Neuronal stem cell (in vitro differentiated cells): ENCODE measurements at regions not wholly inside any gene's neighbourhood (a gene's known extent, or its start where the extent isn't known, plus 50 kb on each side); places are given as distances from the start of the nearest gene placed in this dataset.

ENCODE experiments used
- DNase-seq: peaks from one replicate; pipeline ENCODE4 v3.0.0-alpha.2; 2013; ENCODE audit warnings: low spot score
- H2AFZ ChIP-seq: one replicate; pipeline ENCODE4 v1.6.1; 2013; ENCODE audit warnings: mild to moderate bottlenecking, low read length, inconsistent platforms
- H2AK5ac ChIP-seq: 2 replicates; pipeline ENCODE4 v1.6.1; 2013; ENCODE audit warnings: low read depth, mild to moderate bottlenecking, inconsistent platforms, low read length, moderate library complexity, mixed read lengths
- H2BK120ac ChIP-seq: 2 replicates; pipeline ENCODE4 v1.6.1; 2013; ENCODE audit warnings: low read depth, mild to moderate bottlenecking, inconsistent platforms, low read length, moderate library complexity, mixed read lengths
- H2BK12ac ChIP-seq: one replicate; pipeline ENCODE4 v1.6.1; 2013; ENCODE audit warnings: low read length, inconsistent platforms
- H2BK15ac ChIP-seq: 2 replicates; pipeline ENCODE4 v1.6.1; 2013; ENCODE audit warnings: mild to moderate bottlenecking, low read length, inconsistent platforms, mixed read lengths
- H2BK5ac ChIP-seq: one replicate; pipeline ENCODE4 v1.6.1; 2013; ENCODE audit warnings: inconsistent platforms, mild to moderate bottlenecking, low read length, moderate library complexity
- H3K14ac ChIP-seq: one replicate; pipeline ENCODE4 v1.6.1; 2013; ENCODE audit warnings: low read length, inconsistent platforms
- H3K18ac ChIP-seq: 2 replicates; pipeline ENCODE4 v1.6.1; 2013; ENCODE audit warnings: low read length, inconsistent platforms
- H3K23ac ChIP-seq: 2 replicates; pipeline ENCODE4 v1.6.1; 2013; ENCODE audit warnings: low read depth, mild to moderate bottlenecking, mixed read lengths, low read length, inconsistent platforms; ENCODE audit not compliant: poor library complexity
- H3K27ac ChIP-seq: replicated peaks from 3 replicates; pipeline ENCODE4 v1.5.1; 2013; ENCODE audit warnings: low read length, inconsistent platforms
- H3K27me3 ChIP-seq, 3 experiments: 2 replicates each; pipeline ENCODE4 v1.6.1; 2013; ENCODE audit warnings: low read length in 3 of 3, mild to moderate bottlenecking in 2 of 3, inconsistent platforms in 1 of 3, low read depth in 1 of 3, mixed read lengths in 1 of 3, moderate library complexity in 1 of 3; ENCODE audit not compliant: control insufficient read depth in 3 of 3, insufficient read depth in 3 of 3
- H3K36me3 ChIP-seq, 2 donors: replicated peaks in 1 of 2; 2 replicates each; pipeline ENCODE4 v1.6.1; 2013; ENCODE audit warnings: low read length in 2 of 2; ENCODE audit not compliant: control insufficient read depth in 2 of 2, insufficient read depth in 2 of 2
- H3K4ac ChIP-seq: 2 replicates; pipeline ENCODE4 v1.6.1; 2013; ENCODE audit warnings: inconsistent platforms, mild to moderate bottlenecking, low read length, moderate library complexity
- H3K4me1 ChIP-seq, 2 donors: 1 replicate in 1 of 2; 2 replicates in 1 of 2; pipeline ENCODE4 v1.6.1; 2013; ENCODE audit warnings: low read length in 2 of 2, low read depth in 1 of 2; ENCODE audit not compliant: control insufficient read depth in 2 of 2, insufficient read depth in 1 of 2
- H3K4me2 ChIP-seq: one replicate; pipeline ENCODE4 v1.6.1; 2013; ENCODE audit warnings: mild to moderate bottlenecking, low read length, inconsistent platforms; ENCODE audit not compliant: insufficient read depth, poor library complexity, severe bottlenecking
- H3K4me3 ChIP-seq, 2 donors: 2 replicates each; pipeline ENCODE4 v1.5.1; 2013; ENCODE audit warnings: low read length in 2 of 2, mild to moderate bottlenecking in 2 of 2, inconsistent platforms in 1 of 2, moderate library complexity in 1 of 2
- H3K79me1 ChIP-seq: one replicate; pipeline ENCODE4 v1.6.1; 2013; ENCODE audit warnings: low read depth, mild to moderate bottlenecking, inconsistent platforms, low read length, moderate library complexity
- H3K9ac ChIP-seq: one replicate; pipeline ENCODE4 v1.6.1; 2013; ENCODE audit warnings: mild to moderate bottlenecking, low read depth, low read length, inconsistent platforms; ENCODE audit not compliant: poor library complexity
- H3K9me3 ChIP-seq, 2 donors: replicated peaks in 1 of 2; 2 replicates each; pipeline versions ENCODE3 to v1.6.1; 2013; ENCODE audit warnings: low read length in 2 of 2, mild to moderate bottlenecking in 2 of 2, inconsistent platforms in 1 of 2, low read depth in 1 of 2, mixed read lengths in 1 of 2, moderate library complexity in 1 of 2; ENCODE audit not compliant: control insufficient read depth in 2 of 2, insufficient read depth in 1 of 2
- H4K8ac ChIP-seq: one replicate; pipeline ENCODE4 v1.6.1; 2013; ENCODE audit warnings: low read depth, mild to moderate bottlenecking, inconsistent platforms, low read length, moderate library complexity
- H4K91ac ChIP-seq: one replicate; pipeline ENCODE4 v1.6.1; 2013; ENCODE audit warnings: low read length, low read depth, mild to moderate bottlenecking, inconsistent platforms; ENCODE audit not compliant: poor library complexity
- WGBS, 2 donors: extraction: QIAGEN DNeasy Blood & Tissue Kit; methylation state at CpG; one replicate each; pipeline ENCODE4 v1.1.7; 2013; ENCODE audit warnings: missing lambda C conversion rate in 2 of 2, mixed read lengths in 1 of 2; ENCODE audit not compliant: insufficient read length in 2 of 2, insufficient replicate concordance in 1 of 2; ENCODE audit errors: extremely low coverage in 2 of 2; 5-methylcytosine and 5-hydroxymethylcytosine counted together

GRCh38 chr18:73782405-73782804, 365.2 kb downstream of the FBXO15 start:
- WGBS, 2 donors: no CpG with 5 or more reads among the region's 6 CpGs
- Histone ChIP-seq H3K4me2 (no peak overlapping the region), H3K4me1 (no peaks in the 10 kb centered on the region), H2BK120ac (no peak overlapping the region), H3K4me3 (no peak overlapping the region), H3K9me3 (peaks cover 0 to 2% of the 10 kb centered on the region in 2 donors), H2BK12ac (no peak overlapping the region), H3K23ac (no peak overlapping the region), H2AFZ (no peak overlapping the region), H2AK5ac (no peak overlapping the region), H3K27ac (no peak overlapping the region), H3K9ac (no peak overlapping the region), H2BK15ac (no peak overlapping the region), H4K8ac (no peak overlapping the region), H3K18ac (no peak overlapping the region), H3K27me3 (no peaks in the 10 kb centered on the region), H3K79me1 (no peaks in the 10 kb centered on the region), H2BK5ac (no peak overlapping the region), H3K14ac (no peak overlapping the region), H3K36me3 (no peaks in the 10 kb centered on the region), H4K91ac (no peak overlapping the region), H3K4ac (no peak overlapping the region)
- no peak for DNase-seq

- H2BK15ac ChIP-seq: no peak overlapping the region
- H3K27ac ChIP-seq: no peak overlapping the region
- H4K91ac ChIP-seq: no peak overlapping the region
- no peak overlapping the region for H2BK5ac ChIP-seq
- no peak overlapping the region for H3K4me3 ChIP-seq
- H2AFZ ChIP-seq: no peak overlapping the region
- H3K27me3 ChIP-seq: no peaks in the 10 kb centered on the region
- H3K4me2 ChIP-seq: no peak overlapping the region
- no peak for DNase-seq
- H3K18ac ChIP-seq: no peak overlapping the region
- H2BK12ac ChIP-seq: no peak overlapping the region
- no peak overlapping the region for H2AK5ac ChIP-seq
- no peak overlapping the region for H3K23ac ChIP-seq
- H3K36me3 ChIP-seq: no peaks in the 10 kb centered on the region
- H3K9ac ChIP-seq: no peak overlapping the region
- H3K4me1 ChIP-seq: no peaks in the 10 kb centered on the region
- H2BK120ac ChIP-seq: no peak overlapping the region
- H3K9me3 ChIP-seq: no peaks in the 10 kb centered on the region
- no CpG with 5 or more reads among the region's 7 CpGs for WGBS, 2 donors
- no peak overlapping the region for H4K8ac ChIP-seq
- no peak overlapping the region for H3K14ac ChIP-seq
- no peak overlapping the region for H3K4ac ChIP-seq
- no peaks in the 10 kb centered on the region for H3K79me1 ChIP-seq
Measured at GRCh38 chr18:73780218-73780617, 367.4 kb downstream of the FBXO15 start.

DNA sequence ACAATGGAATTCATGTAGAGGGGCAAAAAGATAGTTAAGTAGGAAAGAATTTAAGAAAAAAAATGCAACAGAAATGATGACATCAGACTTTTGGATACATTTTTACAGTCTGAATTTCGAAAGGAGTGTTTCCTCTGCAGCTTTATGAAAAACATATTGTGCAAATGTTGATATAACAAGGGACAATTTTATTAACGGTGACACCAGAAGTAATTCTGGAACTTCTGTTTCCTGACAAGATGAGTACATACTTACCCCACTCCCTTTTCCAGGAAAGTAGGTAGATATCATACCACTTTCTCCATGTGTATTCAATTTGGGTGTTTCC, 369.6 kb downstream of the FBXO15 start:
- Histone ChIP-seq H4K8ac (no peak overlapping the region), H3K27ac (no peak overlapping the region), H3K27me3 (no peaks in the 10 kb centered on the region), H3K18ac (no peak overlapping the region), H2AFZ (no peak overlapping the region), H2BK5ac (no peak overlapping the region), H3K4ac (no peak overlapping the region), H3K9me3 (no peaks in the 10 kb centered on the region), H3K36me3 (no peaks in the 10 kb centered on the region), H2BK12ac (no peak overlapping the region), H3K4me2 (no peak overlapping the region), H2BK120ac (no peak overlapping the region), H2BK15ac (no peak overlapping the region), H3K23ac (no peak overlapping the region), H4K91ac (no peak overlapping the region), H3K4me3 (no peak overlapping the region), H3K14ac (no peak overlapping the region), H3K79me1 (no peaks in the 10 kb centered on the region), H2AK5ac (no peak overlapping the region), H3K9ac (no peak overlapping the region), H3K4me1 (peaks cover 0 to 2% of the 10 kb centered on the region in 2 donors)
- DNase-seq: no peak
- no CpG with 5 or more reads among the region's 2 CpGs for WGBS, 2 donors

DNA sequence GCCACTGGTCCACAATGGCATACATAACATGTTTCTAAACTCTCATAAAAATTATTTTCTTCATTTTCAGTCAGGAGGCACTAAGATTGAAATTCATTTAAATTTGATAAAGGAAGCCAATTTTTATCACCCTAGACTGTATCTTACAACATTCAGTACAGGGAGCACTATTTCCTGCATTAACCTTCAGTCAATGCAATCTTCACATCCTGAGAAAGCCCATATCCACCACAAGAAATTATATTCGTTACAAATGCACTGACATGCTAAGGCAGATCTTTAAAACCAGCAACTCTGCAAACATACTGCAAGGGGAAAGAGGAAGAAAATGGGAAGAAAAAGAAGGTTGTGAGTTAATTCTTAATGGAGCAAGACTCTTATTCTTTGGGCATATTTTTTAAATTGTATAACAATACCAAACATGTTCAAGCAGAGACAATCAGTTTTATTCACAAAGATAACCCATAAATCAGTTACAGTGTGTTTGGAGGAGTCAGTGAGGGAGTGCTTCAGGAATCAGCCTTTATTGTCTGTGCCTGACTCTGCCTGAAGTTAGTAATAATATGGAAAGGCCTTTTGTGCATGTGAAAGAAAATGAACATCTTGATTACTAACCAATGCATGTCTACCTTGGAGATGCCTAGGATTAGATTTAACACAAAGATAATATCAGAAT, 370.1 kb downstream of the FBXO15 start:
- Histone ChIP-seq H3K4me3 (no peak overlapping the region), H3K18ac (no peak overlapping the region), H3K9ac (no peak overlapping the region), H2BK15ac (no peak overlapping the region), H2BK12ac (no peak overlapping the region), H3K36me3 (no peaks in the 10 kb centered on the region), H3K23ac (no peak overlapping the region), H2BK120ac (no peak overlapping the region), H3K4me2 (no peak overlapping the region), H2AFZ (no peak overlapping the region), H4K91ac (no peak overlapping the region), H3K4ac (no peak overlapping the region), H2BK5ac (no peak overlapping the region), H4K8ac (no peak overlapping the region), H3K14ac (no peak overlapping the region), H3K27me3 (no peaks in the 10 kb centered on the region), H3K79me1 (no peaks in the 10 kb centered on the region), H3K27ac (no peak overlapping the region), H3K9me3 (no peaks in the 10 kb centered on the region), H2AK5ac (no peak overlapping the region), H3K4me1 (peaks cover 0 to 2% of the 10 kb centered on the region in 2 donors)
- no CpG with 5 or more reads among the region's 1 CpG for WGBS, 2 donors
- DNase-seq: no peak
